ENCODE measurements at regions not wholly inside any gene's neighbourhood (a gene's known extent, or its start where the extent isn't known, plus 50 kb on each side); places are given as distances from the start of the nearest gene placed in this dataset.

DNA sequence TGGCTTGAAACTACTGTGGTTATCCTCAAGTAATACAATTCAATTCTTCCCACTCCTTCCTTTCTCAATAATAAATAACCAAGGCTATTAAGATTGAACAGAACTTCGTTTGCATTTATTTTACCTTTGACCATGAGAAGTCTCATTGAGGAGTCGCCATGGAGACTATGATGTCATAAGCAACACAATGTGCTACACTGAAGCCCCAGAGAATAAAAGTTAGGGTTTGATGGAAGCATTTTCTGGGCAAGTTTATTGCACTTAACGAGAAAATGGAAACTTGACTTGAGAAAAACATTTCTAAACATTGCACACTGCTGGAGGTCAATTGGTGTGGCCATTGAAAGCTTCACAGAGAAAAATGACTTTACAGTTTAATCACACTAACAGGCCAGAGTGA, 121.5 kb downstream of the FAM76B start:
- Histone ChIP-seq H3K36me3 (ENCODE audit: low read depth, low read length) (no peaks in the 10 kb centered on the region), H3K4me3 (ENCODE audit: low read length) (no peak overlapping the region), H3K27ac (ENCODE audit: low read length) (no peak overlapping the region), H3K9me3 (ENCODE audit: low read length) (no peaks in the 10 kb centered on the region), H3K79me2 (ENCODE audit: low read length) (no peaks in the 10 kb centered on the region), H2AFZ (ENCODE audit: low read length) (no peak overlapping the region), H3K9ac (ENCODE audit: low read length) (no peak overlapping the region), H3K9me2 (replicated peaks; ENCODE audit: low read length) (no peaks in the 10 kb centered on the region), H4K20me1 (ENCODE audit: low read length) (no peaks in the 10 kb centered on the region), H3F3A (ENCODE audit: low read length, unreplicated experiment) (no peaks in the 10 kb centered on the region), H3K27me3 (ENCODE audit: low read length) (peaks cover 46% of the 10 kb centered on the region), H3K4me1 (ENCODE audit: insufficient read depth, low read length) (no peaks in the 10 kb centered on the region), H3K4me2 (ENCODE audit: low read length) (no peak overlapping the region)
- CTCF ChIA-PET, result no interaction called here
- TF ChIP-seq EZH2 (IDR thresholded peaks at IDR 0.05; ENCODE audit: low read length, unreplicated experiment) (no peak), EZH2phosphoT487 (IDR thresholded peaks at IDR 0.05; ENCODE audit: borderline replicate concordance, low read length) (no peak)
- TF ChIP-seq, protein P1, sequence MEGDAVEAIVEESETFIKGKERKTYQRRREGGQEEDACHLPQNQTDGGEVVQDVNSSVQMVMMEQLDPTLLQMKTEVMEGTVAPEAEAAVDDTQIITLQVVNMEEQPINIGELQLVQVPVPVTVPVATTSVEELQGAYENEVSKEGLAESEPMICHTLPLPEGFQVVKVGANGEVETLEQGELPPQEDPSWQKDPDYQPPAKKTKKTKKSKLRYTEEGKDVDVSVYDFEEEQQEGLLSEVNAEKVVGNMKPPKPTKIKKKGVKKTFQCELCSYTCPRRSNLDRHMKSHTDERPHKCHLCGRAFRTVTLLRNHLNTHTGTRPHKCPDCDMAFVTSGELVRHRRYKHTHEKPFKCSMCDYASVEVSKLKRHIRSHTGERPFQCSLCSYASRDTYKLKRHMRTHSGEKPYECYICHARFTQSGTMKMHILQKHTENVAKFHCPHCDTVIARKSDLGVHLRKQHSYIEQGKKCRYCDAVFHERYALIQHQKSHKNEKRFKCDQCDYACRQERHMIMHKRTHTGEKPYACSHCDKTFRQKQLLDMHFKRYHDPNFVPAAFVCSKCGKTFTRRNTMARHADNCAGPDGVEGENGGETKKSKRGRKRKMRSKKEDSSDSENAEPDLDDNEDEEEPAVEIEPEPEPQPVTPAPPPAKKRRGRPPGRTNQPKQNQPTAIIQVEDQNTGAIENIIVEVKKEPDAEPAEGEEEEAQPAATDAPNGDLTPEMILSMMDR (conservative IDR thresholded peaks at IDR 0.05; ENCODE audit: low read depth, low read length), result no peak
- intact Hi-C loops (cut with micrococcal nuclease), result no loop called here
- no peak for DNase-seq
- ATAC-seq, result no peak
- no TSS peak for BruUV-seq (replicated peaks)
- POLR2A ChIA-PET (ENCODE audit: unreplicated experiment), result no interaction called here

DNA sequence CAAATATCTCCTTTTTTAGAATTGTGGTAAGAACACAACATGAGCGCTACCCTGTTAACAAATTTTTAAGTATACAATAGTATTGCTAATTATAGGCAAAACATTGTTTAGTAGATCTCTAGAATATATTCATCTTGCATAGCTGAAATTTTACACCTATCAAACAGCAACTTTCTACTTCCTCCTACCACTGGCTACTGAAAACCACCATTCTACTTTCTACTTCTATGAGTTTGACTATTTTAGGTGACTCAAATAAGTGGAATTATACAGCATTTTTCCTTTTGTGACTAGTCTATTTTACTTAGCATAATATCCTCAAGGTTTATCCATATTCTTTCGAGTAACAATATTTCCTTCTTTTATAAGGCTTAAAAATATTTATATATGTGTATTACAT, 128.4 kb downstream of the FAM76B start:
- BruUV-seq (replicated peaks), result no TSS peak

DNA sequence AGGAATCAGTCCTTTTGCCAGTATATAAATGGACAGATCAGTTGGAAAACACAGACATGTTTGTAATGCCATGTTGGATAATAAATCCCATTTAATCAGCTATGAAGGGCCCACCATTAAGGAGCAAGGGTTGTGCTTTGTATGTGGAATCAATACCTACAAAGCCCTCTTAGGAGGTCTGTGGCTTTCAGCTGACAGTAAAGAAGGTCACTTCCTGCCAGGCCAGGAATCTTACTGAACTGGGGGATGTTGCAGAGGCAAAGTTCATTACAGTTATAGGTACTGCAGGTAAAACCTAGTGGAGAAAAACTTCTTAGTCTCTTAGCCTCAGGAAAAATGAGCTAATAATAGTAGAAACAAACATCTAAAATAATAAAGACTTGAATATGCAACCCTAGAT, 129.5 kb downstream of the FAM76B start:
- ChIA-PET POLR2A (ENCODE audit: unreplicated experiment) (no interaction called here), CTCF (no interaction called here)
- H3K36me3 ChIP-seq (ENCODE audit: low read depth, low read length), result no peaks in the 10 kb centered on the region
- H3K27ac ChIP-seq (ENCODE audit: low read length), result no peak overlapping the region
- H3K79me2 ChIP-seq (ENCODE audit: low read length), result no peaks in the 10 kb centered on the region
- no peaks in the 10 kb centered on the region for H3F3A ChIP-seq (ENCODE audit: low read length, unreplicated experiment)
- H4K20me1 ChIP-seq (ENCODE audit: low read length), result no peaks in the 10 kb centered on the region
- intact Hi-C loops (cut with micrococcal nuclease), result no loop called here
- no peaks in the 10 kb centered on the region for H3K9me3 ChIP-seq (ENCODE audit: low read length)
- DNase-seq (no peak), ATAC-seq (no peak)
- no peak overlapping the region for H3K4me3 ChIP-seq (ENCODE audit: low read length)
- H2AFZ ChIP-seq (ENCODE audit: low read length), result no peak overlapping the region
- no peaks in the 10 kb centered on the region for H3K4me1 ChIP-seq (ENCODE audit: insufficient read depth, low read length)
- H3K9me2 ChIP-seq (replicated peaks; ENCODE audit: low read length), result no peaks in the 10 kb centered on the region
- no peak overlapping the region for H3K4me2 ChIP-seq (ENCODE audit: low read length)
- H3K27me3 ChIP-seq (ENCODE audit: low read length), result peaks cover 46% of the 10 kb centered on the region
- TF ChIP-seq EZH2 (IDR thresholded peaks at IDR 0.05; ENCODE audit: low read length, unreplicated experiment), result no peak
- no peak for TF ChIP-seq EZH2phosphoT487 (IDR thresholded peaks at IDR 0.05; ENCODE audit: borderline replicate concordance, low read length)
- TF ChIP-seq, protein P1 (conservative IDR thresholded peaks at IDR 0.05; ENCODE audit: low read depth, low read length), result no peak
- no TSS peak for BruUV-seq (replicated peaks)
- no peak overlapping the region for H3K9ac ChIP-seq (ENCODE audit: low read length)

More for the DNA sequence above, 128.4 kb downstream of the FAM76B start:
- H3K79me2 ChIP-seq (ENCODE audit: low read length), result no peaks in the 10 kb centered on the region
- H2AFZ ChIP-seq (ENCODE audit: low read length), result no peak overlapping the region
- POLR2A ChIA-PET (ENCODE audit: unreplicated experiment), result no interaction called here
- H3K9ac ChIP-seq (ENCODE audit: low read length), result no peak overlapping the region
- DNase-seq, result no peak
- H3K9me2 ChIP-seq (replicated peaks; ENCODE audit: low read length), result no peaks in the 10 kb centered on the region
- H4K20me1 ChIP-seq (ENCODE audit: low read length), result no peaks in the 10 kb centered on the region
- TF ChIP-seq EZH2 (IDR thresholded peaks at IDR 0.05; ENCODE audit: low read length, unreplicated experiment) (no peak), EZH2phosphoT487 (IDR thresholded peaks at IDR 0.05; ENCODE audit: borderline replicate concordance, low read length) (no peak)
- TF ChIP-seq, protein P1 (conservative IDR thresholded peaks at IDR 0.05; ENCODE audit: low read depth, low read length), result no peak
- H3F3A ChIP-seq (ENCODE audit: low read length, unreplicated experiment), result no peaks in the 10 kb centered on the region
- no peak overlapping the region for H3K27ac ChIP-seq (ENCODE audit: low read length)
- H3K36me3 ChIP-seq (ENCODE audit: low read depth, low read length), result no peaks in the 10 kb centered on the region
- ATAC-seq, result no peak
- intact Hi-C loops (cut with micrococcal nuclease), result no loop called here
- CTCF ChIA-PET, result no interaction called here
- H3K27me3 ChIP-seq (ENCODE audit: low read length), result peaks cover 34% of the 10 kb centered on the region; the same call in 1 of the 2 replicates
- no peak overlapping the region for H3K4me2 ChIP-seq (ENCODE audit: low read length)
- no peaks in the 10 kb centered on the region for H3K9me3 ChIP-seq (ENCODE audit: low read length)
- no peaks in the 10 kb centered on the region for H3K4me1 ChIP-seq (ENCODE audit: insufficient read depth, low read length)
- H3K4me3 ChIP-seq (ENCODE audit: low read length), result no peak overlapping the region
